ENCODE measurements at regions not wholly inside any gene's neighbourhood (a gene's known extent, or its start where the extent isn't known, plus 50 kb on each side); places are given as distances from the start of the nearest gene placed in this dataset.

DNA sequence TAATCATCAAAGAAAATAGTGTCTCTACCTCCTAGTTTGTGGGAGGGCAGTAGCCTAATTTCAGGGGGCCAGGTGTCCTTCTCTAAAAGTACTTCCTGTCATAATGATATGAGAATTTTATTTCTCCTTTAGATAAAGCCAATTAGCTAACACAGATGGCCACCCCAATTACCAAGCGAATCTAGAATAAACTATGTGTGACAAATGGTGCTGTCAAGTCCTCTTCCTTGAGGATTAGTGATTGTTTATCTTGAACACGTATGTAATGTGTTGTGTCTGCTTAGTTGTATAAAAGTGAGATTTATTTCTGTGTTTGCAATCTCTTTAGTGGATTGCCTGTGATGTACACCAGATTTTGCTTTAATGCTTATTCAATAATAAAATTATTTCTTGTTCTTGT is 1120.0 kb downstream of the SORCS1 start:
- TF ChIP-seq, protein P1, sequence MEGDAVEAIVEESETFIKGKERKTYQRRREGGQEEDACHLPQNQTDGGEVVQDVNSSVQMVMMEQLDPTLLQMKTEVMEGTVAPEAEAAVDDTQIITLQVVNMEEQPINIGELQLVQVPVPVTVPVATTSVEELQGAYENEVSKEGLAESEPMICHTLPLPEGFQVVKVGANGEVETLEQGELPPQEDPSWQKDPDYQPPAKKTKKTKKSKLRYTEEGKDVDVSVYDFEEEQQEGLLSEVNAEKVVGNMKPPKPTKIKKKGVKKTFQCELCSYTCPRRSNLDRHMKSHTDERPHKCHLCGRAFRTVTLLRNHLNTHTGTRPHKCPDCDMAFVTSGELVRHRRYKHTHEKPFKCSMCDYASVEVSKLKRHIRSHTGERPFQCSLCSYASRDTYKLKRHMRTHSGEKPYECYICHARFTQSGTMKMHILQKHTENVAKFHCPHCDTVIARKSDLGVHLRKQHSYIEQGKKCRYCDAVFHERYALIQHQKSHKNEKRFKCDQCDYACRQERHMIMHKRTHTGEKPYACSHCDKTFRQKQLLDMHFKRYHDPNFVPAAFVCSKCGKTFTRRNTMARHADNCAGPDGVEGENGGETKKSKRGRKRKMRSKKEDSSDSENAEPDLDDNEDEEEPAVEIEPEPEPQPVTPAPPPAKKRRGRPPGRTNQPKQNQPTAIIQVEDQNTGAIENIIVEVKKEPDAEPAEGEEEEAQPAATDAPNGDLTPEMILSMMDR (IDR thresholded peaks at IDR 0.05): no peak
- TF ChIP-seq POLR2AphosphoS5 (IDR thresholded peaks at IDR 0.05): no peak
- no peak for TF ChIP-seq EP300 (IDR thresholded peaks at IDR 0.05)
- TF ChIP-seq POLR2A (IDR thresholded peaks at IDR 0.05): no peak
